K562 (cell line): ENCODE measurements at regions not wholly inside any gene's neighbourhood (a gene's known extent, or its start where the extent isn't known, plus 50 kb on each side); places are given as distances from the start of the nearest gene placed in this dataset.

Experiments used
- ATF3 ChIP-seq, 2 experiments: fragments of 450-650 bp in 1 of 2; sonication (generic) in 1 of 2; formaldehyde crosslinking in 1 of 2; IDR thresholded peaks in 1 of 2; conservative IDR thresholded peaks in 1 of 2; 2 replicates each; pipeline versions ENCODE4 v1.6.1 to v1.8.1; 2016 to 2023; ENCODE audit warnings: mild to moderate bottlenecking in 2 of 2, moderate library complexity in 2 of 2, inconsistent platforms in 1 of 2, missing genetic modification reagents in 1 of 2
- CREM ChIP-seq: IDR thresholded peaks from 2 replicates; pipeline ENCODE4 v1.6.1; 2014; ENCODE audit warnings: antibody characterized with exemption, low read depth
- MAZ ChIP-seq, 2 experiments: fragments of 450-650 bp in 1 of 2; sonication (generic) in 1 of 2; formaldehyde crosslinking; IDR thresholded peaks in 1 of 2; conservative IDR thresholded peaks in 1 of 2; 2 replicates each; pipeline versions ENCODE4 v1.4.0 to v1.5.0; 2020; ENCODE audit warnings: mild to moderate bottlenecking in 1 of 2, missing genetic modification reagents in 1 of 2
- NELFE ChIP-seq: IDR thresholded peaks from 2 replicates; pipeline ENCODE4 v1.6.1; 2011; ENCODE audit warnings: mild to moderate bottlenecking; ENCODE audit not compliant: insufficient read depth, insufficient read length
- ZBTB2 ChIP-seq: fragments of 450-650 bp; IDR thresholded peaks from 2 replicates; pipeline ENCODE4 v1.6.1; 2016; ENCODE audit warnings: antibody characterized with exemption
- ZKSCAN1 ChIP-seq: fragments of 150-350 bp; IDR thresholded peaks from 2 replicates; pipeline ENCODE4 v1.6.1; 2016; ENCODE audit warnings: low read depth, low read length
- ZNF518B ChIP-seq: fragments of 250-450 bp; sonication (Bioruptor Pico); IDR thresholded peaks from 2 replicates; pipeline ENCODE4 v1.5.0; 2021; ENCODE audit warnings: mild to moderate bottlenecking, moderate library complexity

- no peak for TF ChIP-seq NELFE
- TF ChIP-seq CREM: no peak
- no peak for TF ChIP-seq MAZ (CRISPR knock-in tag; conservative IDR thresholded peaks at IDR 0.05 in 1 of 2, IDR thresholded peaks at IDR 0.05 in 1 of 2)
- TF ChIP-seq ATF3 (IDR thresholded peaks at IDR 0.05): no peak
- no peak for TF ChIP-seq ATF3 (CRISPR knock-in tag; conservative IDR thresholded peaks at IDR 0.05)
- no peak for TF ChIP-seq ZKSCAN1
- no peak for TF ChIP-seq ZBTB2
- no peak for TF ChIP-seq ZNF518B (CRISPR knock-in tag)
These were observed 137.5 kb downstream of the KCNRG start (continued) for GRCh38 chr13:50152655-50153309.
